ENCODE measurements at regions not wholly inside any gene's neighbourhood (a gene's known extent, or its start where the extent isn't known, plus 50 kb on each side); places are given as distances from the start of the nearest gene placed in this dataset.

GRCh38 chr21:15586752-15587427 is 142.9 kb upstream of the USP25 start:
- H3K4me3 ChIP-seq (ENCODE audit: low read depth in 1 of 2, low read length in 2 of 2), result no peak overlapping the region
- TF ChIP-seq CTCF (IDR thresholded peaks at IDR 0.05; ENCODE audit: borderline replicate concordance, extremely low read depth, low read length, poor library complexity, severe bottlenecking) (no peak), EZH2 (IDR thresholded peaks at IDR 0.05; ENCODE audit: borderline replicate concordance, low read depth, low read length, severe bottlenecking) (no peak)
- H3K27me3 ChIP-seq (ENCODE audit: insufficient read depth, low read length, poor library complexity), result no peaks in the 10 kb centered on the region
- H3K9me3 ChIP-seq (ENCODE audit: insufficient read depth, low read length, severe bottlenecking), result peaks cover 2% of the 10 kb centered on the region
- H2AFZ ChIP-seq (ENCODE audit: low read depth, low read length), result no peak overlapping the region
- H3K9ac ChIP-seq (ENCODE audit: low read depth, low read length), result no peak overlapping the region
- no peaks in the 10 kb centered on the region for H3K4me1 ChIP-seq (ENCODE audit: insufficient read depth, low read length)
- no peak overlapping the region for H3K4me2 ChIP-seq (ENCODE audit: insufficient read depth, low read length)
- H4K20me1 ChIP-seq (ENCODE audit: insufficient read depth, low read length), result no peaks in the 10 kb centered on the region
- no peaks in the 10 kb centered on the region for H3K36me3 ChIP-seq (ENCODE audit: insufficient read depth, low read length)
- H3K79me2 ChIP-seq (ENCODE audit: insufficient read depth, low read length), result no peaks in the 10 kb centered on the region
- H3K27ac ChIP-seq (ENCODE audit: low read length), result no peak overlapping the region
- DNase-seq, result no peak
- ATAC-seq (ENCODE audit: insufficient read depth, low read depth), result no peak

- H3K4me1 ChIP-seq (ENCODE audit: insufficient read depth, low read length), result no peaks in the 10 kb centered on the region
- TF ChIP-seq EZH2 (IDR thresholded peaks at IDR 0.05; ENCODE audit: borderline replicate concordance, low read depth, low read length, severe bottlenecking) (no peak), CTCF (IDR thresholded peaks at IDR 0.05; ENCODE audit: borderline replicate concordance, extremely low read depth, low read length, poor library complexity, severe bottlenecking) (peak; percentile 81)
- no peaks in the 10 kb centered on the region for H3K27me3 ChIP-seq (ENCODE audit: insufficient read depth, low read length, poor library complexity)
- no peaks in the 10 kb centered on the region for H3K9me3 ChIP-seq (ENCODE audit: insufficient read depth, low read length, severe bottlenecking)
- no peaks in the 10 kb centered on the region for H3K36me3 ChIP-seq (ENCODE audit: insufficient read depth, low read length)
- no peak overlapping the region for H3K4me2 ChIP-seq (ENCODE audit: insufficient read depth, low read length)
- H3K79me2 ChIP-seq (ENCODE audit: insufficient read depth, low read length), result no peaks in the 10 kb centered on the region
- ATAC-seq (ENCODE audit: insufficient read depth, low read depth) (peak; percentile 58; the same call in 2 of the 3 replicates), DNase-seq (peak; percentile 28)
- no peaks in the 10 kb centered on the region for H4K20me1 ChIP-seq (ENCODE audit: insufficient read depth, low read length)
- H2AFZ ChIP-seq (ENCODE audit: low read depth, low read length), result no peak overlapping the region
- no peak overlapping the region for H3K27ac ChIP-seq (ENCODE audit: low read length)
- H3K9ac ChIP-seq (ENCODE audit: low read depth, low read length), result no peak overlapping the region
- no peak overlapping the region for H3K4me3 ChIP-seq (ENCODE audit: low read depth in 1 of 2, low read length in 2 of 2)
Measured at GRCh38 chr21:15592271-15592860, 137.4 kb upstream of the USP25 start.

GRCh38 chr21:15592957-15593356 is 136.8 kb upstream of the USP25 start:
- Histone ChIP-seq H3K36me3 (ENCODE audit: insufficient read depth, low read length) (no peaks in the 10 kb centered on the region), H2AFZ (ENCODE audit: low read depth, low read length) (no peak overlapping the region), H3K4me1 (ENCODE audit: insufficient read depth, low read length) (no peaks in the 10 kb centered on the region), H3K4me3 (ENCODE audit: low read depth in 1 of 2, low read length in 2 of 2) (no peak overlapping the region), H3K27me3 (ENCODE audit: insufficient read depth, low read length, poor library complexity) (no peaks in the 10 kb centered on the region), H3K9ac (ENCODE audit: low read depth, low read length) (no peak overlapping the region), H3K27ac (ENCODE audit: low read length) (no peak overlapping the region), H3K9me3 (ENCODE audit: insufficient read depth, low read length, severe bottlenecking) (no peaks in the 10 kb centered on the region), H4K20me1 (ENCODE audit: insufficient read depth, low read length) (no peaks in the 10 kb centered on the region), H3K79me2 (ENCODE audit: insufficient read depth, low read length) (no peaks in the 10 kb centered on the region), H3K4me2 (ENCODE audit: insufficient read depth, low read length) (no peak overlapping the region)
- ATAC-seq (ENCODE audit: insufficient read depth, low read depth) (no peak), DNase-seq (no peak)
- no peak for TF ChIP-seq EZH2 (IDR thresholded peaks at IDR 0.05; ENCODE audit: borderline replicate concordance, low read depth, low read length, severe bottlenecking)

- no peak overlapping the region for H3K4me2 ChIP-seq (ENCODE audit: insufficient read depth, low read length)
- H2AFZ ChIP-seq (ENCODE audit: low read depth, low read length), result no peak overlapping the region
- no peak for ATAC-seq (ENCODE audit: insufficient read depth, low read depth)
- H3K9ac ChIP-seq (ENCODE audit: low read depth, low read length), result no peak overlapping the region
- DNase-seq, result no peak
- H3K4me1 ChIP-seq (ENCODE audit: insufficient read depth, low read length), result no peaks in the 10 kb centered on the region
- no peak overlapping the region for H3K4me3 ChIP-seq (ENCODE audit: low read depth in 1 of 2, low read length in 2 of 2)
- TF ChIP-seq EZH2 (IDR thresholded peaks at IDR 0.05; ENCODE audit: borderline replicate concordance, low read depth, low read length, severe bottlenecking) (no peak), CTCF (IDR thresholded peaks at IDR 0.05; ENCODE audit: borderline replicate concordance, extremely low read depth, low read length, poor library complexity, severe bottlenecking) (no peak)
- H3K79me2 ChIP-seq (ENCODE audit: insufficient read depth, low read length), result no peaks in the 10 kb centered on the region
- no peaks in the 10 kb centered on the region for H3K36me3 ChIP-seq (ENCODE audit: insufficient read depth, low read length)
- H4K20me1 ChIP-seq (ENCODE audit: insufficient read depth, low read length), result no peaks in the 10 kb centered on the region
- H3K27me3 ChIP-seq (ENCODE audit: insufficient read depth, low read length, poor library complexity), result no peaks in the 10 kb centered on the region
- H3K9me3 ChIP-seq (ENCODE audit: insufficient read depth, low read length, severe bottlenecking), result no peaks in the 10 kb centered on the region
- no peak overlapping the region for H3K27ac ChIP-seq (ENCODE audit: low read length)
Measured at GRCh38 chr21:15601390-15601789, 128.4 kb upstream of the USP25 start.

All from DND-41 (cell line).